Spleen (tissue), 7 donors: ENCODE measurements at regions not wholly inside any gene's neighbourhood (a gene's known extent, or its start where the extent isn't known, plus 50 kb on each side); places are given as distances from the start of the nearest gene placed in this dataset.

Source experiments
- CTCF ChIP-seq, 11 experiments: fragments of 200-600 bp in 7 of 11; fragments of 450-650 bp in 4 of 11; sonication (generic) in 4 of 11; IDR thresholded peaks in 8 of 11; conservative IDR thresholded peaks in 3 of 11; 1 replicate in 7 of 11; 2 replicates in 4 of 11; pipeline versions ENCODE4 v1.4.0 to v1.8.0; 2016 to 2021; ENCODE audit warnings: antibody characterized with exemption in 11 of 11, inconsistent platforms in 4 of 11, mild to moderate bottlenecking in 1 of 11
- POLR2A ChIP-seq, 3 donors: fragments of 450-650 bp; IDR thresholded peaks; one replicate each; pipeline ENCODE4 v1.5.1; 2017; ENCODE audit warnings: antibody characterized with exemption in 3 of 3, mild to moderate bottlenecking in 1 of 3
- POLR2AphosphoS5 ChIP-seq, 3 donors: sonication (generic); formaldehyde crosslinking; IDR thresholded peaks; one replicate each; pipeline ENCODE4 v1.5.1; 2017; ENCODE audit warnings: antibody characterized with exemption in 3 of 3
- donor health status: DM: no; HTN: no; CAD: no; lungs with moderate emphysema.
- donor health status: DM: no; HTN: no; CAD: no.
- donor health status: DM: no; HTN: no; CAD: no.

DNA sequence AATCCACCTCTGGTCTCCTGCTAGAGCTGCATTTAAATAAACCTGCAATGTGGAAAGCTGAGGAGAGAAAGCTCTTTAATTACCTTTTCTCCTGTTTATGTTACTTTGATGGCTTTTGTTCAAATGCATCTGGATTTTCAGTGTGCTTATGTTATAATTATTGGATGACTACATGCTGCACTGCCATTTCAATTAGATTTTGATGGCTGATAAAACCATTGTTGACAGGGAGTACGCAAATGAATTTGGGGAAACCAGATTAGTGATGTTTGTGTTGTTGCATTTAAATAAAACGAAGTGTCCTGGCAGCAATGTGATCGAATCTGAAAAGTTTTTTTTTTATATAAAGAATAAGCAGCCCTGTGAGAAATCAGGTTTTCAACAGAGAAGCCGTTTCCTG is 799.8 kb downstream of the DIAPH3 start:
- no peak for TF ChIP-seq POLR2A (IDR thresholded peaks at IDR 0.05)
- TF ChIP-seq CTCF (IDR thresholded peaks at IDR 0.05 in 8 of 11, conservative IDR thresholded peaks at IDR 0.05 in 3 of 11) = no peak
- TF ChIP-seq POLR2AphosphoS5 (IDR thresholded peaks at IDR 0.05) = no peak
